ENCODE measurements at regions not wholly inside any gene's neighbourhood (a gene's known extent, or its start where the extent isn't known, plus 50 kb on each side); places are given as distances from the start of the nearest gene placed in this dataset.
"Not testable (repeated sequence)": the region's sequence is repeated elsewhere in the genome, so short reads cannot be mapped to it uniquely, and the experiment has no call there.

GRCh38 chr5:36739751-36740221, 133.4 kb downstream of the SLC1A3 start:
- DNase-seq (ENCODE audit: low spot score), result peak; percentile 56

GRCh38 chr5:36740259-36740898, 134.0 kb downstream of the SLC1A3 start:
- no peak for DNase-seq (ENCODE audit: low spot score)

- DNase-seq (ENCODE audit: low spot score), result no peak
Measured at GRCh38 chr5:36741128-36741527, 134.7 kb downstream of the SLC1A3 start.

- DNase-seq (ENCODE audit: low spot score), result peak; percentile 80
Measured at GRCh38 chr5:36743891-36744772, 132.4 kb upstream of the NIPBL start.

- peak; percentile 60 for DNase-seq (ENCODE audit: low spot score)
Measured at GRCh38 chr5:36744773-36745589, 131.6 kb upstream of the NIPBL start.

- not testable (repeated sequence) for DNase-seq (ENCODE audit: low spot score)
Measured at GRCh38 chr5:36747794-36748193, 128.8 kb upstream of the NIPBL start.

- no peak for DNase-seq (ENCODE audit: low spot score)
Measured at GRCh38 chr5:36751886-36752285, 124.7 kb upstream of the NIPBL start.

- DNase-seq (ENCODE audit: low spot score), result no peak
Measured at GRCh38 chr5:36755342-36755741, 121.2 kb upstream of the NIPBL start.

GRCh38 chr5:36755920-36756488, 120.6 kb upstream of the NIPBL start:
- no peak for DNase-seq (ENCODE audit: low spot score)

GRCh38 chr5:36756848-36757247, 119.7 kb upstream of the NIPBL start:
- no peak for DNase-seq (ENCODE audit: low spot score)

GRCh38 chr5:36759117-36759516, 117.5 kb upstream of the NIPBL start:
- DNase-seq (ENCODE audit: low spot score), result no peak

GRCh38 chr5:36763454-36763853, 113.1 kb upstream of the NIPBL start:
- no peak for DNase-seq (ENCODE audit: low spot score)

- DNase-seq (ENCODE audit: low spot score), result no peak
Measured at GRCh38 chr5:36765876-36766275, 110.7 kb upstream of the NIPBL start.

GRCh38 chr5:36766981-36767380, 109.6 kb upstream of the NIPBL start:
- no peak for DNase-seq (ENCODE audit: low spot score)

GRCh38 chr5:36768450-36768849, 108.1 kb upstream of the NIPBL start:
- no peak for DNase-seq (ENCODE audit: low spot score)

GRCh38 chr5:36769129-36769770, 107.3 kb upstream of the NIPBL start:
- DNase-seq (ENCODE audit: low spot score), result no peak

GRCh38 chr5:36770125-36770524, 106.4 kb upstream of the NIPBL start:
- DNase-seq (ENCODE audit: low spot score), result no peak

GRCh38 chr5:36772276-36773140, 104.1 kb upstream of the NIPBL start:
- no peak for DNase-seq (ENCODE audit: low spot score)

- peak; percentile 10 for DNase-seq (ENCODE audit: low spot score)
Measured at GRCh38 chr5:36777105-36777757, 99.3 kb upstream of the NIPBL start.

- no peak for DNase-seq (ENCODE audit: low spot score)
Measured at GRCh38 chr5:36778336-36778735, 98.2 kb upstream of the NIPBL start.
